Astrocyte of the spinal cord (primary cell): ENCODE measurements at regions not wholly inside any gene's neighbourhood (a gene's known extent, or its start where the extent isn't known, plus 50 kb on each side); places are given as distances from the start of the nearest gene placed in this dataset.

ENCODE experiments used
- DNase-seq: peaks from one replicate; pipeline ENCODE4 v3.0.0; 2011; ENCODE audit warnings: low read depth, low spot score
- H3K4me3 ChIP-seq: 2 replicates; pipeline ENCODE4 v1.5.1; 2011; ENCODE audit warnings: low read depth, mild to moderate bottlenecking, low read length, moderate library complexity
- CTCF ChIP-seq: IDR thresholded peaks from 2 replicates; pipeline ENCODE4 v1.5.1; 2012; ENCODE audit warnings: low read depth, mild to moderate bottlenecking, low read length, inconsistent platforms
- in situ Hi-C: cut with HindIII; loops from 2 replicates; pipeline ENCODE4 v1.10.0; 2017; ENCODE audit warnings: low sequenced_read_pairs

- H3K4me3 ChIP-seq = no peak overlapping the region
- no peak for TF ChIP-seq CTCF
- no peak for DNase-seq
- in situ Hi-C loops = no loop called here
Observed at GRCh38 chr11:15839061-15839460, 517.3 kb downstream of the SOX6 start.

GRCh38 chr11:15840966-15841365, 515.4 kb downstream of the SOX6 start:
- DNase-seq = no peak
- in situ Hi-C loops = no loop called here
- no peak overlapping the region for H3K4me3 ChIP-seq
- TF ChIP-seq CTCF = no peak

GRCh38 chr11:15841931-15842740, 514.2 kb downstream of the SOX6 start:
- H3K4me3 ChIP-seq = no peak overlapping the region
- no peak for TF ChIP-seq CTCF
- no peak for DNase-seq
- in situ Hi-C loops = no loop called here

- DNase-seq = peak; percentile 75
- in situ Hi-C loops = no loop called here
- no peak overlapping the region for H3K4me3 ChIP-seq
- no peak for TF ChIP-seq CTCF
Observed at GRCh38 chr11:15843309-15843872, 513.0 kb downstream of the SOX6 start.

- in situ Hi-C loops = no loop called here
- no peak for TF ChIP-seq CTCF
- no peak overlapping the region for H3K4me3 ChIP-seq
- DNase-seq = no peak
Observed at GRCh38 chr11:15845261-15845660, 511.1 kb downstream of the SOX6 start.

GRCh38 chr11:15848631-15849168, 507.6 kb downstream of the SOX6 start:
- TF ChIP-seq CTCF = no peak
- in situ Hi-C loops = no loop called here
- no peak for DNase-seq
- H3K4me3 ChIP-seq = no peak overlapping the region
